Adipocyte (in vitro differentiated cells): ENCODE measurements at regions not wholly inside any gene's neighbourhood (a gene's known extent, or its start where the extent isn't known, plus 50 kb on each side); places are given as distances from the start of the nearest gene placed in this dataset.
"Not testable (repeated sequence)": the region's sequence is repeated elsewhere in the genome, so short reads cannot be mapped to it uniquely, and the experiment has no call there.

Experiments
- DNase-seq: peaks from one replicate; pipeline ENCODE4 v3.0.0-alpha.2; 2015; ENCODE audit warnings: low read depth
- H3K27me3 ChIP-seq: replicated peaks from 2 replicates; pipeline ENCODE4 v1.7.0; 2013; ENCODE audit warnings: mild to moderate bottlenecking, low read length, moderate library complexity; ENCODE audit not compliant: control insufficient read depth, insufficient read depth
- H3K36me3 ChIP-seq: 2 replicates; pipeline ENCODE4 v1.7.0; 2013; ENCODE audit warnings: low read length, mild to moderate bottlenecking, moderate library complexity; ENCODE audit not compliant: control insufficient read depth, insufficient read depth, severe bottlenecking
- H3K4me1 ChIP-seq: 2 replicates; pipeline ENCODE4 v1.7.0; 2013; ENCODE audit warnings: mild to moderate bottlenecking, low read length, moderate library complexity; ENCODE audit not compliant: control insufficient read depth, insufficient read depth
- H3K4me3 ChIP-seq: 2 replicates; pipeline ENCODE4 v1.7.0; 2013; ENCODE audit warnings: mild to moderate bottlenecking, low read length, moderate library complexity
- H3K9ac ChIP-seq: 2 replicates; pipeline ENCODE4 v1.7.0; 2013; ENCODE audit warnings: mild to moderate bottlenecking, low read length, moderate library complexity
- H3K9me3 ChIP-seq: 2 replicates; pipeline ENCODE4 v1.7.0; 2013; ENCODE audit warnings: mild to moderate bottlenecking, low read length, moderate library complexity; ENCODE audit not compliant: control insufficient read depth

DNA sequence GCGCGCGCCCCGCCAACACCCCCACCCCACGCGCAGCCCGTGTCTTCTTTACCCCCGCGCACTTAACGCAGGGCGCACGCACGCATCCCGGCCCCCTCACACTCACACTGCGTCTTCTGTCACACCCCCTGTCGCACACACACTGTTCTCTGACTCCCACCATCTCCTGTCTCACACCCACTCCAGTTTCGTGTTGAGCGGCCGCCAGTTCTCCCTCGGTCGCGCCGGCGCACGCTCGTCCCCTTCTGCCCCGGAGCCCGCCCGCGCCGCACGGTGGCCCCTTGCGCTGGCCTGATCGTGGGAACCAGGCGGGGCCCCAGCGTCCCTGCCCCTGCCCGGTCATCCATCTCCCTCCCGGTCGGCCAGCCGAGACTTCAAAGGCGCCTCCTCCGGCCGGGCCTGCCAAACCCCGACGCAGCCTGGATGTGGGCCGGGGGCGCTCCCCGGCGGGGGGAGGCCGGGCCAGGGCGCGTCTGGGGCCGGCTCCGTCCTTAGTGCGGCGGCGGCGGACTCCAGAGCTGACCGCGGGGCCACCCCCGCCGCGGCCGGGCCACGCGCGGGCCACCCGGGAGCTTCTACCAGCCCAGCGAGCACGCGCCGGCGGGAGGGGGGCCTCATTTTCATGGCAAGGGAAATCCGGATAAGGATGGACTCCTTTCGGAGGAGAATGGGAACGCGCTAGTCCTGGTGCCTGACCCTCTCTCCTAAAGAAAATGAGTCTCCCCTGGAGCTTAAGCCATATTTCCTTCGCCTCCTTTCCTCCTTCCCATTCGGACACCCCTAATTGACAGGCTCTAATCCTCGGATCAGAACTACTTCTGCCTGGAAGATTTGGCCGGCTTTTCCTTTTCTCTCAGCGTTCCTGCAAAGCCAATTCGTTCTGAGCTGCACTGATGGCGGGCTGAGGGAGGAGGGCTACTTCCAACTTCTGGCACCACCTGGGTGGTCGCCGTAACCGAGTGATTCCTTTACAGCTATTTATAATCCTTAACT lies 82.0 kb upstream of the HMGA2 start:
- Histone ChIP-seq H3K36me3 (no peaks in the 10 kb centered on the region), H3K9me3 (no peaks in the 10 kb centered on the region), H3K27me3 (no peaks in the 10 kb centered on the region), H3K4me1 (peaks cover 10% of the 10 kb centered on the region), H3K9ac (peak overlapping the region; percentile 56), H3K4me3 (peak overlapping the region; percentile 89)
- DNase-seq, result peak; percentile 82

DNA sequence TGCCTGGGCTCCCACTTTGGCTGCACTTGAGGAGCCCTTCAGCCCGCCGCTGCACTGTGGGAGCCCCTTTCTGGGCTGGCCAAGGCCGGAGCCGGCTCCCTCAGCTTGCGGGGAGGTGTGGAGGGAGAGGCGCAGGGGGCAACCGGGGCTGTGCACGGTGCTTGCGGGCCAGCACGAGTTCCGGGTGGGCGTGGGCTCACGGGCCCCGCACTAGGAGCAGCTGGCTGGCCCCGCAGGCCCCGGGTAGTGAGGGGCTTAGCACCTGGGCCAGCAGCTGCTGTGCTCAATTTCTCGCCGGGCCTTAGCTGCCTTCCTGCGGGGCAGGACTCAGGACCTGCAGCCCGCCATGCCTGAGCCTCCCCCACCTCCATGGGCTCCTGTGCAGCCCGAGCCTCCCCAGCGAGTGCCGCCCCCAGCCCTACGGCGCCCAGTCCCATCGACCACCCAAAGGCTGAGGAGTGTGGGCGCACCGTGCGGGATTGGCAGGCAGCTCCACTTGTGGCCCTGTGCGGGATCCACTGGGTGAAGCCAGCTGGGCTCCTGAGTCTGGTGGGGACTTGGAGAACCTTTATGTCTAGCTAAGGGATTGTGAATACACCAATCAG lies 79.9 kb upstream of the HMGA2 start:
- not testable (repeated sequence) for H3K9me3 ChIP-seq, H3K27me3 ChIP-seq, H3K9ac ChIP-seq, H3K4me3 ChIP-seq, H3K4me1 ChIP-seq, H3K36me3 ChIP-seq, DNase-seq

DNA sequence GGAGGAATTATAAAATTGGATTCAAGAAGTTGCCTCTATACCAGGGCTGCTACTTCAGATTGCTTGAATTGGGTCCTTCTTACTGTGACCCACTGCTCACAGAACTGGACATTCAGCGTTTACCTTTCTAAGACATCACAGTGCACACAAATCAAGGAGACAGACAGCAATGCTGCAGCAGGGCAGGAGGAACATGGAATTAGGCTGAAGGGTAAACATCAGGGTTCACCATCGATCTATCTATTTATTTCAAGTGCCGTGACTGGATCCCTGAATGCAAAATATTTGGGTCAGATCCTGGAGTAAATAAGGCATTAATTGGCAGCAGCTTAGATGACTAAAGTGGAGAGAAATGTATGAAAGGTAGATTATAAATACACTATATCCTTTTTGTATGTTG lies 76.9 kb upstream of the HMGA2 start:
- no peaks in the 10 kb centered on the region for H3K27me3 ChIP-seq
- H3K9me3 ChIP-seq, result no peaks in the 10 kb centered on the region
- DNase-seq, result no peak
- no peaks in the 10 kb centered on the region for H3K36me3 ChIP-seq
- H3K4me3 ChIP-seq, result no peak overlapping the region
- H3K4me1 ChIP-seq, result peaks cover 3% of the 10 kb centered on the region
- H3K9ac ChIP-seq, result no peak overlapping the region

DNA sequence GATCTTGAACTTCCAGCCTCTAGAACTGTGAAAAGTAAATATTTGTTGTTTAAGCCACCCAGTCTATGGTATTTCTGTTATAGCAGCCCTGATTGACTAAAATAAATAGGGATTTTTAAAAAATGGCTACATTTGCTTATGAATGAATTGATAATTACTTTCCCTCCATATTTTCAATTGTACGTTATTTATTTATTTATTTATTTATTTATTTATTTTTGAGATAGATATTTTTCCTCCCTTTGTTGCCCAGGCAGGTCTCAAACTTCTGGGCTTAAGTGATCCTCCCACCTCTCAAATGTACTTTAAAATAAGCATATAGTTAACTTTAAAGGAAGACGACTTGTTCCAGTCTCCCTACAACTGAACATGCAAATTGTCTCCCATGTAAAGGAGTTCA lies 76.0 kb upstream of the HMGA2 start:
- Histone ChIP-seq H3K9me3 (no peaks in the 10 kb centered on the region), H3K36me3 (no peaks in the 10 kb centered on the region), H3K9ac (no peak overlapping the region), H3K4me3 (no peak overlapping the region), H3K4me1 (no peaks in the 10 kb centered on the region), H3K27me3 (no peaks in the 10 kb centered on the region)
- DNase-seq, result no peak

DNA sequence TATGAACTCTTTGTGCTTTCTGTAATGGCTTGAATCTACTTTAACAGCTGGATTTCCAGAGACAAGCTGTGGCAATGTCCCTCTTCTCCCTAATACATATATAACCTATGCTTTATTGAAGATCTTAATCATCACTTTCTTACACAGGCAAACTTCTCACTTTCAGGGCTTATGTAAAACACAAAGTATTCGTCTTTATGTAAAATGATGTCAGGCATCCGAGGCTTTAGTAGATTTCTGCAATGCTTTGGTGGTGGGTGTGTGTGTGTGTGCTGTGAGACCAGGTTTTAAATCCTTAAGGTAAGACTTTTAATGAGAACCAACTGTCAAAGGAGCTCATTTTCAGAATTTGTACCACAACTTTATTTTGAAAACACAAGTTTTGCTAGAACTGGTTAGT lies 70.0 kb upstream of the HMGA2 start:
- Histone ChIP-seq H3K4me1 (no peaks in the 10 kb centered on the region), H3K4me3 (no peak overlapping the region), H3K36me3 (no peaks in the 10 kb centered on the region), H3K27me3 (no peaks in the 10 kb centered on the region), H3K9me3 (no peaks in the 10 kb centered on the region), H3K9ac (no peak overlapping the region)
- no peak for DNase-seq

DNA sequence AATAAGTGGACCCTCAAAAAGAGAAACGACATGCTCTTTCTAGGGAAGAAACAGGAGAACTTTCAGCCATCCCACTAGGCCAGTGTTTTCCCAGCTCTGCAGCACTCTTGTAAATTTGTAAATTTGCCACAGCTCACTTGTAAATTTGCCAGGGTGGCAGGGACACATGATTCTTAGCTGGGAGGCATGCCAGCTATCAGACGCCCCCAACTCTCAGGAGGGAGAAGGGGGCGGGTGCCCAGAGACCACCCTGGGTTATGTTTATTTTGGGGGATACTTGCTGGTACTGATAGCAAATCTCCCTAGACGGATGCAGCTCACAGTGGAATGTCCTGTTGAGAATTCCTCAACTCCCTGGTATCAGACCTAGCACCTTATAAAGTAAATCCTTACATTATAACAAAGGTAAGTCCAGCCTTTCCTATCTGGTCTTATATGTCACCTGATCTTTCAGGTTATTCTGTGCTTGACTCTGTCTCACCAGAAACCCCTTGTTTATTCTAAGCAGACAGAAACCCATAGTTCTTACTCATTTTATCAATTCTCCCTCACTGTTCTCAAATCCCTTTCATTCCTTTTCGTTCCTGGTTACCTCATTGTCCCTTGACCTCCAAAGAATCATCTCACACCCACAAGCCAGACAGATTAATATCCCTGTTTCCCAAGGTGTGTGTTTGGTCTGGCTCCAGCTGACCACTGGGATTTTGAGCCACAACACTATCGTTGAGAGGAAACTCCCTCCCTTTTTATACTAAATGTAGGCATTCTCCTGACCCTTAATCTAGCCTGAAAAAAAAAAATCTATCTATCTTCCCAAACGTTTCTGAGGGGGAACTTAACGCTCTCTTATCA lies 69.3 kb upstream of the HMGA2 start:
- H3K9ac ChIP-seq, result no peak overlapping the region
- no peaks in the 10 kb centered on the region for H3K9me3 ChIP-seq
- DNase-seq, result no peak
- no peaks in the 10 kb centered on the region for H3K27me3 ChIP-seq
- H3K4me1 ChIP-seq, result no peaks in the 10 kb centered on the region
- no peaks in the 10 kb centered on the region for H3K36me3 ChIP-seq
- H3K4me3 ChIP-seq, result no peak overlapping the region

DNA sequence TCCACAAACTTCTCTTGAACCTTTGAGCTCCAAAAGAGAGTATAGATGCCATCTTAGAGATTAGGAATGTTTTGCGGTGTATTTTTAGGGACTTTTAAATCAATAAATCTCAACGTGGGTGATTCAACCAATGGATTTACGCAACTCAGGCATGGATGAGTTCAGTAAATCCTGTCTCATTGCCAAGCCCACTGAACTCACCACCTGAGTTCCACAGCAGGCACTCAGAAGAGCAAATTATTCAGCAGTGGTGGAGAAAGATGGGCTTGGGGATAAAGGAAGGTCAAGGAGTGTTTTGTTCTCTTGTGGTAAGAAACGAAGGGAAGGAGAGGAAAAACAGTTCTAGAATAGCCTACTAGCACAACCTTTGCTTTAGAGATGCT lies 68.7 kb upstream of the HMGA2 start:
- Histone ChIP-seq H3K4me3 (no peak overlapping the region), H3K27me3 (no peaks in the 10 kb centered on the region), H3K4me1 (no peaks in the 10 kb centered on the region), H3K9ac (no peak overlapping the region), H3K9me3 (no peaks in the 10 kb centered on the region), H3K36me3 (no peaks in the 10 kb centered on the region)
- DNase-seq, result no peak

DNA sequence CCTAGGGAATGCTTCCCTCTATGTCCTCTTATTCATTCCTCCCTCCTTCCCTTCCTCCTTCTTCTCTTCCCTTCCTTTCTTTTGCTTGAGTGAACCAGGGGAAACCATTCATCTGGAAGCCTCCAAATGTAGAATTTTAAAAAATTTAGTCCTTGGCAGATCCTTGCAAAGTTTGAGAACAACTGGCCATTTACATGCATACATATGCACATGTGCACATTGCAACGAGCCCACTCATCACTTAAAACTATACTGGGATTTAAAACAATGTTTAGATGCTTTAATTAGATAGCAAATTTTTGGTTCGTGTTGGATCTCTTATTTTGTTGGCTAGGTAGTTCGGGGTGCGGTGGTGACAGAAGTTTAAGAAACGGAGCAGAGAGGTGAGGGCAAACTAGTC lies 68.0 kb upstream of the HMGA2 start:
- H3K27me3 ChIP-seq, result no peaks in the 10 kb centered on the region
- H3K9me3 ChIP-seq, result no peaks in the 10 kb centered on the region
- no peaks in the 10 kb centered on the region for H3K4me1 ChIP-seq
- H3K9ac ChIP-seq, result no peak overlapping the region
- no peaks in the 10 kb centered on the region for H3K36me3 ChIP-seq
- no peak for DNase-seq
- no peak overlapping the region for H3K4me3 ChIP-seq

DNA sequence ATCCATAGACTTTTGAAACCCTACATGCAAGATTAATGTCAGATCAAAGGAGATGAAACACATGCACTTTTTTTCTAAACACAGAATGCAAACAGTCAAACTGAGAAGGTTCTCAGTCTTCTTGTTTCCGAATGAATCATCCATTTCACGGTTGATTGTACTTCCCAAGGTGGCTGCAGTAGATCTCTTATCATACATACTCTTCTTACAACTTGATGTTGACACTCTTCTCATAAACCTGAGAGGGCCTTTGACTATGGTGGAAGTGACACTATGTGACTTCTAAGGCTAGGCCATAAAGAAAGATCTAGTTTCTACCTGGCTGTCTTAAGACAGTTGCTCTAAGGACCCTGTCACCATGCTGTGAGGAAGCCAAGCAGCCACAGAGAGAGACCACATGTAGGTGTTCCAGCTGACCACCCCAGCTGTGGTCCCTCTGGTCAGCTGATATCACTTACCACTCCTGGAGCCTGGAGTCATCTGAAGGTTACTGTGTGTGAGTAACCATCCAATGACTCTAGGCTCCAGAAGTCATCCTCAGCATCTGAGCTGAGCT lies 67.2 kb upstream of the HMGA2 start:
- H3K9me3 ChIP-seq, result no peaks in the 10 kb centered on the region
- H3K27me3 ChIP-seq, result no peaks in the 10 kb centered on the region
- no peak for DNase-seq
- H3K36me3 ChIP-seq, result no peaks in the 10 kb centered on the region
- no peak overlapping the region for H3K9ac ChIP-seq
- no peak overlapping the region for H3K4me3 ChIP-seq
- H3K4me1 ChIP-seq, result no peaks in the 10 kb centered on the region

DNA sequence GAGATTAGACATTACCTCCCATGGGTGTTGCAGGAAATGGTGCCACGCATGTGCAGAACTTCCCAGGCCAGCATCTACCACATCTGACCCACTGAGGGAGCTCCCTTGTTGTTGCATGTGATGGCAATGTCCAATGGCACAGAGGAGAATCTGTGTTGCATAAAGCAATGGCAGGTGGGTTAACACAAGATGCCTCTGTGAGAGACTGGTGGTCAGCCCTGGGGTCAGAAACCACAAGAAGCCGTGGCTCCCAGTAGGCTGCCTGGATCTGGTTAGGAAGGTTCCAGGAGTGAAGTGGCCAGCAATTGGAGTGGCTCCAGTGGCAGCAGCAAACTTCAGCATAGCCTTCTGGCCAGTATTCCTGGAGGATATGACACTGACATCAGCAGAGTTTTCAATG lies 65.9 kb upstream of the HMGA2 start:
- no peak overlapping the region for H3K4me3 ChIP-seq
- no peak for DNase-seq
- H3K36me3 ChIP-seq, result no peaks in the 10 kb centered on the region
- H3K27me3 ChIP-seq, result no peaks in the 10 kb centered on the region
- no peaks in the 10 kb centered on the region for H3K4me1 ChIP-seq
- H3K9ac ChIP-seq, result no peak overlapping the region
- no peaks in the 10 kb centered on the region for H3K9me3 ChIP-seq

DNA sequence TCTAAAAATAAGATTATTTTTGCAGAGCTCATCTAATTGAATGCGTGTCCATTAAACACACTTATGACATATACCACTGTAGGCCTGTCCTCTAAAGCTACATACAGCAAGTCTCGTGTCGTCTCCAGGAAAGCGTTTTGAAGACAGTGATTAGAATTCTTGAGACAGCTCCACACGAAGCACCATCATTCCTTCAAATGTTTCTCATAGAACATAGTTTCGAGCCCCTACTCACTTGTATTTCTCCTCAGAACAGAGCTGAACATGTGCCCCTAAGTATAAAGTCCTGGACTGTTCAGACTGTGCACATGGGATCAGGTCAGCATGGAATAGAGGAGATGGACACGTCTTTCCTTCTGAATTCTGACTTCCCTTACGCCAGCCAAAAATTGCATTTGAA lies 64.5 kb upstream of the HMGA2 start:
- H3K4me3 ChIP-seq, result no peak overlapping the region

More for the DNA sequence above, 64.5 kb upstream of the HMGA2 start:
- Histone ChIP-seq H3K4me1 (no peaks in the 10 kb centered on the region), H3K27me3 (no peaks in the 10 kb centered on the region), H3K9me3 (no peaks in the 10 kb centered on the region), H3K9ac (no peak overlapping the region), H3K36me3 (no peaks in the 10 kb centered on the region)
- no peak for DNase-seq
